HEK293 (cell line): ENCODE measurements at regions not wholly inside any gene's neighbourhood (a gene's known extent, or its start where the extent isn't known, plus 50 kb on each side); places are given as distances from the start of the nearest gene placed in this dataset.
A peak's percentile ranks its signal among the peaks of the same experiment; 100 is the strongest.

ENCODE experiments used
- CTCF ChIA-PET: fragments of 350-600 bp; formaldehyde crosslinking; extraction: SDS; loops from one replicate; lab custom pipeline; 2021; ENCODE audit warnings: antibody characterized with exemption; lab: Yijun Ruan, JAX
- POLR2A ChIA-PET: fragments of 300-600 bp; formaldehyde crosslinking; extraction: SDS; loops from one replicate; lab custom pipeline; 2020; ENCODE audit warnings: antibody characterized with exemption, inconsistent platforms; lab: Yijun Ruan, JAX
- H3K27ac ChIP-seq: fragments of 200-500 bp; sonication (Bioruptor generic); 2 replicates; pipeline ENCODE4 v1.5.1; 2014; ENCODE audit warnings: low read depth, low read length, control low read depth, inconsistent platforms; ENCODE audit errors: extremely low read depth
- H3K36me3 ChIP-seq, 2 experiments: fragments of 200-500 bp in 1 of 2; sonication (Bioruptor generic) in 1 of 2; 1 replicate in 1 of 2; 2 replicates in 1 of 2; pipeline ENCODE4 v1.5.1; 2014 to 2017; ENCODE audit warnings: inconsistent platforms in 2 of 2, low read length in 2 of 2; ENCODE audit not compliant: control insufficient read depth in 2 of 2, insufficient read depth in 1 of 2
- H3K4me1 ChIP-seq: fragments of 200-500 bp; sonication (Bioruptor generic); 2 replicates; pipeline ENCODE4 v1.5.1; 2014; ENCODE audit warnings: mild to moderate bottlenecking, low read length, inconsistent platforms; ENCODE audit not compliant: control insufficient read depth, insufficient read depth
- H3K4me3 ChIP-seq: 2 replicates; pipeline ENCODE4 v1.5.1; 2011; ENCODE audit warnings: low read depth, mild to moderate bottlenecking, control low read depth, low read length, moderate library complexity
- H3K9me3 ChIP-seq: fragments of 200-500 bp; sonication (Bioruptor generic); 2 replicates; pipeline ENCODE4 v1.5.1; 2014; ENCODE audit warnings: low read depth, low read length, inconsistent platforms; ENCODE audit not compliant: control insufficient read depth, insufficient read depth
- BCL11A ChIP-seq: fragments of 450-650 bp; formaldehyde crosslinking; IDR thresholded peaks from 2 replicates; pipeline ENCODE4 v1.5.1; 2016; ENCODE audit warnings: low read depth, missing biosample characterization, missing genetic modification characterization
- FEZF1 ChIP-seq: fragments of 450-650 bp; formaldehyde crosslinking; IDR thresholded peaks from 2 replicates; pipeline ENCODE4 v1.5.1; 2016; ENCODE audit warnings: missing biosample characterization, missing genetic modification characterization
- GLI2 ChIP-seq: fragments of 450-650 bp; formaldehyde crosslinking; IDR thresholded peaks from 2 replicates; pipeline ENCODE4; 2017; ENCODE audit warnings: missing biosample characterization, missing genetic modification characterization, low read depth, borderline replicate concordance
- HOXD13 ChIP-seq: sonication (generic); formaldehyde crosslinking; IDR thresholded peaks from 2 replicates; pipeline ENCODE4 v1.8.0; 2022; ENCODE audit warnings: missing genetic modification reagents, borderline replicate concordance
- TCF7L2 ChIP-seq: IDR thresholded peaks from 2 replicates; pipeline ENCODE4 v1.6.1; 2011; ENCODE audit warnings: low read depth, mild to moderate bottlenecking, inconsistent platforms, low read length, moderate library complexity, borderline replicate concordance
- ZEB2 ChIP-seq: fragments of 450-650 bp; formaldehyde crosslinking; IDR thresholded peaks from 2 replicates; pipeline ENCODE4 v1.5.1; 2016; ENCODE audit warnings: missing biosample characterization, missing genetic modification characterization
- ZFHX2 ChIP-seq: fragments of 450-650 bp; formaldehyde crosslinking; conservative IDR thresholded peaks from 2 replicates; pipeline ENCODE4 v1.5.1; 2016; ENCODE audit warnings: missing biosample characterization, missing genetic modification characterization
- ZFP69B ChIP-seq: fragments of 450-650 bp; formaldehyde crosslinking; IDR thresholded peaks from 2 replicates; pipeline ENCODE4 v1.5.1; 2016; ENCODE audit warnings: missing biosample characterization, missing genetic modification characterization
- ZNF140 ChIP-seq: fragments of 450-650 bp; formaldehyde crosslinking; IDR thresholded peaks from 2 replicates; pipeline ENCODE4 v1.5.1; 2016; ENCODE audit warnings: missing biosample characterization, missing genetic modification characterization
- ZNF174 ChIP-seq: fragments of 450-650 bp; formaldehyde crosslinking; IDR thresholded peaks from 2 replicates; pipeline ENCODE4 v1.5.0; 2017; ENCODE audit warnings: missing biosample characterization, mild to moderate bottlenecking, missing genetic modification characterization
- ZNF2 ChIP-seq: fragments of 450-650 bp; formaldehyde crosslinking; IDR thresholded peaks from 2 replicates; pipeline ENCODE4 v1.5.1; 2016; ENCODE audit warnings: missing biosample characterization, missing genetic modification characterization
- ZNF311 ChIP-seq: fragments of 450-650 bp; formaldehyde crosslinking; IDR thresholded peaks from 2 replicates; pipeline ENCODE4 v1.5.1; 2017; ENCODE audit warnings: missing biosample characterization, missing genetic modification characterization, borderline replicate concordance
- ZNF324 ChIP-seq: fragments of 450-650 bp; formaldehyde crosslinking; IDR thresholded peaks from 2 replicates; pipeline ENCODE4 v1.5.1; 2016; ENCODE audit warnings: missing biosample characterization, missing genetic modification characterization
- ZNF513 ChIP-seq: fragments of 450-650 bp; IDR thresholded peaks from 2 replicates; pipeline ENCODE4 v1.5.1; 2018; ENCODE audit warnings: missing biosample characterization, missing genetic modification characterization
- ZNF521 ChIP-seq: fragments of 450-650 bp; formaldehyde crosslinking; IDR thresholded peaks from 2 replicates; pipeline ENCODE4 v1.5.1; 2017; ENCODE audit warnings: missing biosample characterization, mild to moderate bottlenecking, missing genetic modification characterization
- ZNF623 ChIP-seq: fragments of 450-650 bp; formaldehyde crosslinking; IDR thresholded peaks from 2 replicates; pipeline ENCODE4 v1.5.1; 2016; ENCODE audit warnings: missing biosample characterization, missing genetic modification characterization
- ZNF629 ChIP-seq: fragments of 450-650 bp; formaldehyde crosslinking; IDR thresholded peaks from 2 replicates; pipeline ENCODE4 v1.5.1; 2017; ENCODE audit warnings: missing biosample characterization, missing genetic modification characterization
- ZNF654 ChIP-seq: fragments of 450-650 bp; formaldehyde crosslinking; IDR thresholded peaks from 2 replicates; pipeline ENCODE4 v1.5.1; 2016; ENCODE audit warnings: low read depth, missing biosample characterization, missing genetic modification characterization
- ZNF768 ChIP-seq: fragments of 450-650 bp; formaldehyde crosslinking; IDR thresholded peaks from 2 replicates; pipeline ENCODE4 v1.5.1; 2018; ENCODE audit warnings: missing biosample characterization, mild to moderate bottlenecking, missing genetic modification characterization
- ZNF843 ChIP-seq: fragments of 450-650 bp; formaldehyde crosslinking; IDR thresholded peaks from 2 replicates; pipeline ENCODE4 v1.5.1; 2016; ENCODE audit warnings: missing biosample characterization, missing genetic modification characterization
- ZSCAN30 ChIP-seq: fragments of 450-650 bp; IDR thresholded peaks from 2 replicates; pipeline ENCODE4 v1.5.1; 2018; ENCODE audit warnings: missing biosample characterization, mild to moderate bottlenecking, missing genetic modification characterization, moderate library complexity
- ZXDB ChIP-seq: fragments of 450-650 bp; formaldehyde crosslinking; IDR thresholded peaks from 2 replicates; pipeline ENCODE4 v1.5.1; 2016; ENCODE audit warnings: missing biosample characterization, missing genetic modification characterization
- TF ChIP-seq, protein P1 (sequence below): fragments of 450-650 bp; formaldehyde crosslinking; IDR thresholded peaks from 2 replicates; pipeline ENCODE4 v1.5.0; 2017; ENCODE audit warnings: missing biosample characterization, missing genetic modification characterization, borderline replicate concordance

DNA sequence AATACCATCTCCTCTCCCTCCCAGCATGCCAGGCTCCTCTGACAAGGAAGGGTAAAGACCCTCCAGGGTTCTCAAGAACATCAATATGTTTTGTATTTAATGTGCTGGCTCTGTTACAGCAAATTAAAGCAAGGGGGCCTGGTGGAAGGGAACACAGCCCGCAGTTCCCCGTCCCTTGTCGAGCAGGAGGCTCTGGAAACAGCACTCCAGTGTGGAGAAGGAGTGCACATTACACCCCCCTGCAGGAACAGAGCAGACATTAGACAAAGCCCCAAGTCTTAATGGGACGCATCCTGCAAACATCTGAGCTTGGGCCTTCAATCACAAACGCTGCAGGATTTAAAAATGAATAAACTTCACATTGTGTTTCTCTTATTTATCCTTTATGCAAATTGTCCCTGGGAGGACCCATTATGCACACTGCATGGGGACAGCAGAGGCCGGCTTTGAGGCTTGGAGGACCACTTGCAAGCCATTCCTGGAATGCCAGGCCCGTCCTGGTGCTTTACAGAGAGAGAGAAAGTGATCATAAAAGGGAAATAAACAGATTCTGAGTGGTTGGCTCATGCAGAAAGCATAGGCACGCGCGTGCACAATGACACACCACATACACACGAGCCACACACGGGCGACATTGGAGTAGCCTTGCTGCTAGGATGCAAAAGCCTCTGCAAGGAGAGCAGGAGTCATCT lies 328.7 kb downstream of the SMAD2 start:
- H3K4me3 ChIP-seq: no peak overlapping the region
- H3K36me3 ChIP-seq: no peaks in the 10 kb centered on the region
- TF ChIP-seq ZNF324 (no peak), ZEB2 (no peak), ZNF513 (tag by site-specific recombination) (no peak), ZNF623 (tag by site-specific recombination) (no peak), ZNF311 (tag by site-specific recombination) (no peak), ZSCAN30 (tag by site-specific recombination) (no peak), ZNF174 (tag by site-specific recombination) (no peak), GLI2 (tag by site-specific recombination) (no peak), ZNF2 (tag by site-specific recombination) (no peak), ZNF843 (tag by site-specific recombination) (no peak), FEZF1 (tag by site-specific recombination) (no peak), ZFHX2 (no peak), BCL11A (tag by site-specific recombination) (no peak), HOXD13 (CRISPR knock-in tag) (no peak), ZXDB (tag by site-specific recombination) (no peak)
- TF ChIP-seq, protein P1, sequence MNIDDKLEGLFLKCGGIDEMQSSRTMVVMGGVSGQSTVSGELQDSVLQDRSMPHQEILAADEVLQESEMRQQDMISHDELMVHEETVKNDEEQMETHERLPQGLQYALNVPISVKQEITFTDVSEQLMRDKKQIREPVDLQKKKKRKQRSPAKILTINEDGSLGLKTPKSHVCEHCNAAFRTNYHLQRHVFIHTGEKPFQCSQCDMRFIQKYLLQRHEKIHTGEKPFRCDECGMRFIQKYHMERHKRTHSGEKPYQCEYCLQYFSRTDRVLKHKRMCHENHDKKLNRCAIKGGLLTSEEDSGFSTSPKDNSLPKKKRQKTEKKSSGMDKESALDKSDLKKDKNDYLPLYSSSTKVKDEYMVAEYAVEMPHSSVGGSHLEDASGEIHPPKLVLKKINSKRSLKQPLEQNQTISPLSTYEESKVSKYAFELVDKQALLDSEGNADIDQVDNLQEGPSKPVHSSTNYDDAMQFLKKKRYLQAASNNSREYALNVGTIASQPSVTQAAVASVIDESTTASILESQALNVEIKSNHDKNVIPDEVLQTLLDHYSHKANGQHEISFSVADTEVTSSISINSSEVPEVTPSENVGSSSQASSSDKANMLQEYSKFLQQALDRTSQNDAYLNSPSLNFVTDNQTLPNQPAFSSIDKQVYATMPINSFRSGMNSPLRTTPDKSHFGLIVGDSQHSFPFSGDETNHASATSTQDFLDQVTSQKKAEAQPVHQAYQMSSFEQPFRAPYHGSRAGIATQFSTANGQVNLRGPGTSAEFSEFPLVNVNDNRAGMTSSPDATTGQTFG: no peak
- ChIA-PET POLR2A (no interaction called here), CTCF (interaction anchor here (0.6 to 1.7 kb wide), 2 partner anchors 147 to 393 kb away, joined by 4 to 11 read pairs; no protein-coding TSS in a partner anchor)
- H3K27ac ChIP-seq: no peak overlapping the region
- H3K9me3 ChIP-seq: no peaks in the 10 kb centered on the region
- no peaks in the 10 kb centered on the region for H3K4me1 ChIP-seq

GRCh38 chr18:47595831-47596501 lies 334.5 kb downstream of the SMAD2 start:
- ChIA-PET POLR2A (no interaction called here), CTCF (interaction anchor here (0.6 to 5.1 kb wide), 11 partner anchors 9 to 489 kb away, joined by 3 to 36 read pairs (median 5); no protein-coding TSS in a partner anchor)
- Histone ChIP-seq H3K27ac (no peak overlapping the region), H3K9me3 (no peaks in the 10 kb centered on the region), H3K36me3 (no peaks in the 10 kb centered on the region), H3K4me1 (no peaks in the 10 kb centered on the region), H3K4me3 (no peak overlapping the region)
- TF ChIP-seq ZNF140 (tag by site-specific recombination) (no peak), ZNF629 (tag by site-specific recombination) (no peak), ZNF654 (tag by site-specific recombination) (peak; percentile 22; the same call in 1 of the 2 replicates), ZNF768 (no peak), ZFP69B (tag by site-specific recombination) (no peak), FEZF1 (tag by site-specific recombination) (no peak), TCF7L2 (no peak), ZNF521 (tag by site-specific recombination) (no peak)
